ENCODE measurements at regions not wholly inside any gene's neighbourhood (a gene's known extent, or its start where the extent isn't known, plus 50 kb on each side); places are given as distances from the start of the nearest gene placed in this dataset.

DNA sequence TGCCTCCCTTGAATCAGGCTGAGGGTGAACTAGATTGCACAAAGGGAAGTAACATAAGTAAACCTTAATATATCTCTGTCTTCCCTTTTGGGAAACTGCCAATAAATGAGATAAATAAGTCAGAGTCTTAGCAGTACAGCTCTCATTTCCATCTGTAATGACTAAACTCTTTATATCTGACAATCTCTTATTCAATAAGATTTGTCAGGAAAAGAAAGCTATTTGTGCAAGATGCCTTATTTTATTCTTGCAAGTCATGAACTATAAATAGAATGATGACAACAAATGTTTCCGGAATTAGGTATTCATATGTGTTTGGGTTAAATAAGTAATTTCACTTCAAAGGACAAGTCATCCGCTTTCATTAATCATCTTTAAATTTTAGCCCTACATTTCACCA is 229.2 kb downstream of the PTGER3 start:
- H3K4me3 ChIP-seq, result no peak overlapping the region
- no peak for DNase-seq
- H3K27ac ChIP-seq, result no peak overlapping the region
- intact Hi-C loops (cut with DNase I; ENCODE audit: low total_unique reads), result no loop called here
- TF ChIP-seq, protein P1, sequence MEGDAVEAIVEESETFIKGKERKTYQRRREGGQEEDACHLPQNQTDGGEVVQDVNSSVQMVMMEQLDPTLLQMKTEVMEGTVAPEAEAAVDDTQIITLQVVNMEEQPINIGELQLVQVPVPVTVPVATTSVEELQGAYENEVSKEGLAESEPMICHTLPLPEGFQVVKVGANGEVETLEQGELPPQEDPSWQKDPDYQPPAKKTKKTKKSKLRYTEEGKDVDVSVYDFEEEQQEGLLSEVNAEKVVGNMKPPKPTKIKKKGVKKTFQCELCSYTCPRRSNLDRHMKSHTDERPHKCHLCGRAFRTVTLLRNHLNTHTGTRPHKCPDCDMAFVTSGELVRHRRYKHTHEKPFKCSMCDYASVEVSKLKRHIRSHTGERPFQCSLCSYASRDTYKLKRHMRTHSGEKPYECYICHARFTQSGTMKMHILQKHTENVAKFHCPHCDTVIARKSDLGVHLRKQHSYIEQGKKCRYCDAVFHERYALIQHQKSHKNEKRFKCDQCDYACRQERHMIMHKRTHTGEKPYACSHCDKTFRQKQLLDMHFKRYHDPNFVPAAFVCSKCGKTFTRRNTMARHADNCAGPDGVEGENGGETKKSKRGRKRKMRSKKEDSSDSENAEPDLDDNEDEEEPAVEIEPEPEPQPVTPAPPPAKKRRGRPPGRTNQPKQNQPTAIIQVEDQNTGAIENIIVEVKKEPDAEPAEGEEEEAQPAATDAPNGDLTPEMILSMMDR (IDR thresholded peaks at IDR 0.05), result no peak
- no peaks in the 10 kb centered on the region for H3K9me3 ChIP-seq
- H3K27me3 ChIP-seq, result no peaks in the 10 kb centered on the region
- H3K4me1 ChIP-seq, result peaks cover 0 to 12% (median 0%) of the 10 kb centered on the region in 4 donors
- no peaks in the 10 kb centered on the region for H3K36me3 ChIP-seq

DNA sequence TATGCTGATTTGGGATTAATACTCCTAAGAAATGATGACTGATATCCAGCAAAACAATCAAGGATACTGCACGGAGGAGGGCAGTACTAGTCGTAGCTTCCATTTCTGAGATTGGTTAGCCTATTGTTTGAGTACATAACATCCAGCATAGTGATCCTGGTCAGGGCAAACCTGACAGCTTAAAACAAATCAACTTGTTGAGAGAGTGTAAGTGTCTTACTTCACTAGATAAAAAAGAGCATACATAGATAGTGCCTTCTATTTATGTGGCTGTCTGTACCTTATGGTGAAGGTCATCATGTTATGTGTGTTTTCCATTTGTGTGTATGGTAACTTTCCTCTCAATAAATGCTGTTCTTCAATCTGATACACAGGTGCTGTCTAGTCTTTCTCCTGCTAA is 228.4 kb downstream of the PTGER3 start:
- Histone ChIP-seq H3K27ac (no peak overlapping the region), H3K4me1 (peaks cover 0 to 12% (median 0%) of the 10 kb centered on the region in 4 donors), H3K9me3 (no peaks in the 10 kb centered on the region), H3K36me3 (no peaks in the 10 kb centered on the region), H3K27me3 (no peaks in the 10 kb centered on the region), H3K4me3 (no peak overlapping the region)
- TF ChIP-seq, protein P1 (IDR thresholded peaks at IDR 0.05), result no peak
- DNase-seq, result no peak
- intact Hi-C loops (cut with DNase I; ENCODE audit: low total_unique reads), result no loop called here

DNA sequence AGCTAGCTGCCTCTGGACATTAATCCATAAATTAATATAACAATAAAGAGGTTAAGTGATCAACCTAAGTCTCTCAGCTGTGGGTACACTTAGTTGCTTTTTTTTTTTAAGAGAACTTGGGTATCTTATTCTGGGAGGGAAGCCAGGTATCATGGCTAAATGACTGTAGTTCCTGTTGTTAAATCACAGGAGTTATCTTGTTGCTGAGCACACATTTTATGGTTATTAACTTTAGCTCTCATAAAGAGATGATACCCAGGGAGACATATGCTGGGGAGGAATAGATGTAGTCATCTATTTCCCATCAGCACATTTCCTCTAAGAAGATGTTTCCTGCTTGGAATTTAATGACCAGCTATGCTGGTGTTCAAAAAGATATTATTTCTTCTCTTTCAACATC is 227.8 kb downstream of the PTGER3 start:
- no peaks in the 10 kb centered on the region for H3K36me3 ChIP-seq
- H3K9me3 ChIP-seq, result no peaks in the 10 kb centered on the region
- no peak overlapping the region for H3K27ac ChIP-seq
- no peaks in the 10 kb centered on the region for H3K27me3 ChIP-seq
- TF ChIP-seq, protein P1 (IDR thresholded peaks at IDR 0.05), result no peak
- DNase-seq, result no peak
- H3K4me3 ChIP-seq, result no peak overlapping the region
- H3K4me1 ChIP-seq, result peaks cover 0 to 12% (median 0%) of the 10 kb centered on the region in 4 donors
- intact Hi-C loops (cut with DNase I; ENCODE audit: low total_unique reads), result no loop called here

DNA sequence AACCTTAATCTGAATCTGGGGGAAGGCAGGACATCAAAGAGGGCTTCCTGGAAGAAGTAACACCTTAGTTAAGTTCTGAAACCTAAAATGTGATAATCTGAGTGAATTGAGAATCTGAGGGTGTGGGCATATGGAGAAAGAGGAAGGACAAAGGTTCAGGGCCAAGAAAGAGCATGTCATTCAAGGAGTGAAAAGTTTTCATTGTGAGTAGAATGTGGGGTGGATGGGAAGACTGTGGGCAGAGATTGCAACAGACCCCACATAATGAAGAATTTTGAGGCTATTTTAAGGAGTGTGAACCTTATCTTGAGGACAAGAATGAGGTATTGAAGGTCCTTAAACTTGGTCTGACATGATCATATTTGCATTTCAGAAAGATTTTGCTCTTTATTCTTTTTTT is 227.2 kb downstream of the PTGER3 start:
- TF ChIP-seq, protein P1 (IDR thresholded peaks at IDR 0.05), result no peak
- H3K4me3 ChIP-seq, result no peak overlapping the region
- H3K27ac ChIP-seq, result no peak overlapping the region
- peaks cover 0 to 12% (median 0%) of the 10 kb centered on the region in 4 donors for H3K4me1 ChIP-seq
- DNase-seq, result no peak
- intact Hi-C loops (cut with DNase I; ENCODE audit: low total_unique reads), result no loop called here
- no peaks in the 10 kb centered on the region for H3K36me3 ChIP-seq
- H3K27me3 ChIP-seq, result no peaks in the 10 kb centered on the region
- H3K9me3 ChIP-seq, result no peaks in the 10 kb centered on the region

DNA sequence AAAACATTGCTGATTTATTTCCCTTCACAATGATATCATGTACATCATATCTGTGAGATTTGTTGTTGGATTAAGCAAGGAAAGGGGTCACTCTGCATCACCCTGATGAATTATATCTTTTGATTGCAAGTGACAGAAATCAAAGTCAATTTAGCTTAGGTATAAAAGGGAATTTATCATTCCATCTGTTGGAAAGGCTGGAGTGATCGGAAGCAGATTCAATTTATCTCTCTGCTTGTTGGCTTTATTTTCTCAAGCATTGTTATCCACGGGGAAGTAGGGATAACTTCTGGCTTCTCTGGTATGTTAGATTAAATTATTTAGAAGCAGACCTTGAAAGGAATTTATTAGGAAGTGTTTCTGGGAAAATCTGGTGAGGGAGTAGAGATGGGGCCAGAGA is 226.6 kb downstream of the PTGER3 start:
- intact Hi-C loops (cut with DNase I; ENCODE audit: low total_unique reads), result no loop called here
- TF ChIP-seq, protein P1 (IDR thresholded peaks at IDR 0.05), result no peak
- no peak overlapping the region for H3K4me3 ChIP-seq

DNA sequence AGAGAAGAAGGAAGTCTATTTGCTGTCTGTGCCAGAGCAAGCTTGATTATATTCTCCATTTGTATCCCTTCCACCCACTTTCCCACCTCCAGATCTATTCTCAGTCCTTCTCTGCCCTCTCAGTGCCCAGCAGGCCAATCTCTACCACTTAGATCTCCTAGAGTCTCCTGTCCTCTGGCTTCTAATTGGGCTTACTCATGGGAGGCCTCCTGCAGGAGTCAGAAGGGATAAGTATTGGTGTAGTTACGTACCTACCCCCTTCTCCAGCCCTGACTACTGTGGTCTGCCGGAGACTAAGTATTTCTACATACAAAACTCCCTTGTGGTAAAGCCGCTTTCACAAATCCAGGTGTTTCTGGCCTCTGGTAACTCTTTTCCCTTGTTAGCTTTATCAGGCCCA is 221.2 kb downstream of the PTGER3 start:
- Histone ChIP-seq H3K9me3 (no peaks in the 10 kb centered on the region), H3K36me3 (no peaks in the 10 kb centered on the region), H3K4me3 (no peak overlapping the region), H3K27me3 (no peaks in the 10 kb centered on the region), H3K4me1 (no peaks in the 10 kb centered on the region), H3K27ac (no peak overlapping the region)
- TF ChIP-seq, protein P1 (IDR thresholded peaks at IDR 0.05), result no peak
- intact Hi-C loops (cut with DNase I; ENCODE audit: low total_unique reads), result no loop called here
- DNase-seq, result no peak

More for the DNA sequence above, 226.6 kb downstream of the PTGER3 start:
- Histone ChIP-seq H3K9me3 (no peaks in the 10 kb centered on the region), H3K27me3 (no peaks in the 10 kb centered on the region), H3K36me3 (no peaks in the 10 kb centered on the region), H3K4me1 (peaks cover 0 to 12% (median 0%) of the 10 kb centered on the region in 4 donors), H3K27ac (no peak overlapping the region)
- no peak for DNase-seq
